OCI-LY7 (cell line): ENCODE measurements at regions not wholly inside any gene's neighbourhood (a gene's known extent, or its start where the extent isn't known, plus 50 kb on each side); places are given as distances from the start of the nearest gene placed in this dataset.

Experiments
- CTCF ChIP-seq: fragments of 200-600 bp; sonication (generic); conservative IDR thresholded peaks from 2 replicates; pipeline ENCODE4 v1.5.1; 2014; ENCODE audit warnings: mild to moderate bottlenecking, antibody characterized with exemption, low read length, moderate library complexity, mixed read lengths
- EZH2phosphoT487 ChIP-seq: fragments of 200-600 bp; sonication (generic); IDR thresholded peaks from 2 replicates; pipeline ENCODE4 v1.6.1; 2018; ENCODE audit warnings: low read depth, borderline replicate concordance, mild to moderate bottlenecking, mixed run types, antibody characterized with exemption, low read length, moderate library complexity, mixed read lengths

- TF ChIP-seq CTCF (no peak), EZH2phosphoT487 (no peak)
Observed at GRCh38 chr5:51556833-51557232, 173.6 kb downstream of the ISL1 start.
